ENCODE measurements at regions not wholly inside any gene's neighbourhood (a gene's known extent, or its start where the extent isn't known, plus 50 kb on each side); places are given as distances from the start of the nearest gene placed in this dataset.
"Not testable (repeated sequence)": the region's sequence is repeated elsewhere in the genome, so short reads cannot be mapped to it uniquely, and the experiment has no call there.

DNA sequence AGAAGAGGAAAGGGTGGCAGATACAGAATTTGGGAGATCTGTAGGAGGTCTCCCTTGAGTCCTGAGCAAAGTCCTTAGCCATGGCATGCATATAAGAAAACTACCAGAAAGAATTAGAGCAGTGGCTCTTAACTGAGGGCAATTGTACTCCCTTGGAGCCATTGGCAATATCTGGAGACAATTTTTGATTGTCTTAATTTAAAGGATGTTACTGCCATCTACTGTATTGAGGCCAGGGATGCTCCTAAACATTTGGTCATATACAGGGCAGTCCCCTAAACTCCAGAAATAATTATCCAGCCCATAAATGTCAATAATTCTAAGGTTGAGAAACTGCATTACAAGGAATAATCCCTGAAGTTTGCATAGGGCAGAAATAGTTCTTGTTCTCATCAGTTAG lies 136.4 kb upstream of the ODAD2 start:
- no peak for DNase-seq (ENCODE audit: low read depth, low spot score)

DNA sequence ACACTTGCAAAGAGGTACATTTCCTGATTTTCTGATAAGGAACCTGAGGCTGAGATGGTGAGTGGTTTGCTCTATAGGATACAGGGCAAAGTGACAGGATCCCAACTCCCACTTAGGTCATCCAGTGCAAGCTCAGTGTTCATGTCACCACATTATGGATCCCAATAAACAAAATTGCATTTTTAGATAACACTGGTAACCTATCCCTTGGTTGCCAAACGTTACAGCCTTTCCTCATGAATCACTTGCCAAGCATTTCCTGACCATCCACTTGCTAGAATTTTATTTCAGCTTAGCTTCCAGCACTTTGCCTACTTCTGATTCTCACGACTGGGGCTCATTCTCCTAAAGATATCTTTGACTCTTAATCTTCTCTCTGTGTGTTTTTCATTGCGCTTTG lies 131.4 kb upstream of the ODAD2 start:
- no peak for DNase-seq (ENCODE audit: low read depth, low spot score)

DNA sequence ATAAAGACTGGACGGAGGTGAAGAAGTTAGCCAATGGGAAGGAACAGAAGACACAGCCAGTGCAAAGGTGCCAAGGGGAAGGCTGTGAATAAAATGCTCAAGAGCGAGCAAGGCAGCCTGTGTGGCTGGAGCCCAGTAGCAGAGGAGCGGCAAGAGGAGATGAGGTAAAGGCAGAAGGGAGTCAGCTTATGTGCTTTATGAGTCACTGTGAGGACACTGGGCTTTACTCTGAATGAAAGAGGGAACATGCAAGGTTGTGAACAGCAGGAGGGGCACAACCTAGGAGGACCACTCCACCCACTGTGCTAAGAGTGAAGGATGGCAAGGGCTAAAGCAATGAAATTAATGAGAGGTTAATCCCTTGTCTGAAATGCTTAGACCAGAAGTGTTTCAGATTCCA lies 129.0 kb upstream of the ODAD2 start:
- no peak for DNase-seq (ENCODE audit: low read depth, low spot score)

DNA sequence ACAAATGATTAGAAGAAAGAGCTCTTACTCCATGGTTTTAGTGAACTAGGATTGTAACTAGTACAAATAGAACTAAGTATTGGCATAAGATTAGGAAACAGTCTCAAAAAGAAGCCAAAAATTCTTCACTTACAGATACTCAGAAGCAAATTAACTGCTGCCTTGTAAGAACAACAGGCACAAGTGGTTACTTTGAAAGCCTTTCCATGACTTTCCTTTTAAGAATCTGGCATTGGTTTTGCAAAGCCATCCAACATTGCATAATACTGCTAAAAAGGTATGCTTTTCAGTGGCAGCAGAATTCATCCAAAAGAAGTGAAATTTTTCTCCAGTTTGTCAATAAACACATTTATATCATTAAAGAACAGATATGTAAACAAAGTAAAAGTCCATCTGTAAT lies 126.8 kb upstream of the ODAD2 start:
- DNase-seq (ENCODE audit: low read depth, low spot score), result no peak

DNA sequence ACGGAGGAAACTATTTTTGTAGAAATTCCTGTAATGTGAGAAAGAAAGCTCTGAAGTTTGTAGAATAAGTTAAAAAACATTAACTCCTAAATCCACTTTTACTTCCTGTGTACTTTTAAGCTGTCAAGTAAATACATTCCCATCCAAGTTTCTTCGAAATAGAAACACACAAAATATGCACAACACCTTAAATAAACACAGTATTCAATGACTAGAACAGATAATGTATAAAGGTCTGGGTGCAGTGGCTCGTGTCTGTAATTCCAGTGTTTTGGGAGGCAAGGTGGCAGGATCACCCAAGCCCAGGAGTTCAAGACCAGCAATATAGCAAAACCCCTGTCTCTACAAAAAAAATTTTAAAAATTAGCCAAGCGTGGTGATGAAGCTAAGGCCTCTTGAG lies 121.9 kb upstream of the ODAD2 start:
- no peak for DNase-seq (ENCODE audit: low read depth, low spot score)

DNA sequence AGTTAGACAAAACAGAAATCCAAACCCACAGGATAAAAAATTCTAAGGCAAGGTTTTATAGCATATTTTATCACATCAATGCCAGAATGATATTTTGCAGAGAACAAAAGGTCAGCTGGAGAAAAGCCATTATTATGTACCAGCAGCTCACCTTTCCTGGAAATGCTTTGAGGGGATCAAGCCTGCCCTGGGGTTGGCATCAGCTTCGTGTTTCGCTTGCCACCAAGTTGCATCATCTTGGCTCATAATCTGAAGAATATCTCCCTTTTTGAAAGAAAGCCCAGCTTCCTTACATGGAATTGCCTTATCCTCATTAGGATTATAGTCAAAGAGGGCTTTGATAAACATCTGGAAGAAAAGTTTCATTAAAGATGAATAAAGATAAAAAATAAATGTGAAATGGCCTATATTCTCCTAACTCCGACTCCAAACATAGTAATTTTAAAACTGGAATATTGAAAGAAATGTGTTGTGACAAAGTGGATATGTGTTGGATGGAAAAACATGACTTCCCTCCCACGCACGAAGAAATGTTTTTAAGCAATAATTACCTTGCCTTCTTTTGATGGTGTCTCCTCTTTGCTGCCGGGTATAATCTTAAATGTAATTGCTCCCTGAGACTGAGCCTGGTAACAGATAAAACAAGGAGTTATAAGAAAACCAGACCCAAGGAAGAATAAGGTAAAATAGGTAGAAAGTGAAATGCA lies 121.3 kb upstream of the ODAD2 start:
- no peak for DNase-seq (ENCODE audit: low read depth, low spot score)

DNA sequence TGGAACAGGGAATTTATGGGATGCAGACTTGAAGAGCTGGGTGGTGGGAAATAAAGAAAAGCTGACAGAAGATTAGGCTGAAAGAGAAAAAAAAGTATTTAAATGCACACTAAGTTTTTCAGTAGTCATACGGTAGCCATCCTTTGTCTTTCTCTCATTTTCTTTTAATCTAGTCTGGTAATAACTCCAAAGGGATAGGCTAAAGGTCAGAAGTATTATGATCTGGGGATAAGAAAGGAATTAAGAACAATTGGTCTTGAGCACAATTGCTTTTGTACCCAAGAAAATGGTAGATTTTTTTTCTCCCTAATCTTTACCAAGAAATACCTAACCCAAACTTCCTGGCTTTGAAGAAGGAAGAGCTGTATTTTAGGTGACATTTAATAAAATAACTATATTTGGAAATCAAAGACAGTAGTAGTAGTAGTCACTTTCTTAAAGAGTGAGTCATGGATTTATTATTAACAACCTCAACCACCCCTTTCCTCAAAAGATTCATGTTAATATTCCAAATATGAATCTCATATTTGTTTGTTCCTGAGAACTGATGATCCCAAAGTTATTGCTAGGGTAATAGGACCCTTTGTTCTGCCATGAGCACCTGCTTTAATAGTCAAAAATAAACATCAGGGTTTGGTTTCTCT lies 120.2 kb upstream of the ODAD2 start:
- no peak for DNase-seq (ENCODE audit: low read depth, low spot score)

DNA sequence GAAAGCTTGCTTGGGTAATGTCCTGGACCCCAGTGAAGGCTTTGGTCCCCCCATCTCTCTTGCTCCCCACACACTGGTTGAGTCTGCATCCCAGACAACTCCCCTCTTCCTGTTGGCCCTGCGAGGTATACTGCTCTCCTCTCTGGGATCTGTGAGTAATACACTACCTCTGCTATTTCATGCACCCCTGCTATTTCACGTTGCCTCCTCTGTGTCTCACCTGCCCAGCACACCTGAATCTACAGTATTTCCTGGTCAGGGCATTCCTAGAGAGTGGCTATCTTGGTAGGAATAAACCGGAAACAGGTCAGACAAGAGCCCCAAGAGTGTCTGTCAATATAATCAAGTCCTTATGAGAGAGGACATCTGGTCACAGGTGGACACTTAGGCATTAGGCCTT lies 114.3 kb upstream of the ODAD2 start:
- DNase-seq (ENCODE audit: low read depth, low spot score), result no peak

DNA sequence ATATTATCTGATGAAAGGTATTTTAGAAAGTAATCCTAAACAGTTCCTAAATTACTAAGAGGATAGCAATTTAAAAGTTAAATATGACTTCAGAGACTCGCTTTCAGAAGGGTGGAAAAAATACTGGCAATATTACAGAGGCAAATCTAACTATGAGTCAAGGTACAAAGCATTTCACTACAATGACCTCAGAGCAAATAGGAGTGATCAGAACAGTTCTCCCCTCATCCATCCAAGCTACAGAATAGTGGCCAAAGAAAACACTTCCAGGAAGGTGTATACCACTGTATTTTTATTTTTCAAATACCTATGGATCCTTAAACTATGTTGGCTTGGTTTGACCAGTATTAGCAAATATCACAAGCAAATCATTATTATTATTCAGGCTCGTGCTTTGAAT lies 112.8 kb upstream of the ODAD2 start:
- DNase-seq (ENCODE audit: low read depth, low spot score), result no peak

DNA sequence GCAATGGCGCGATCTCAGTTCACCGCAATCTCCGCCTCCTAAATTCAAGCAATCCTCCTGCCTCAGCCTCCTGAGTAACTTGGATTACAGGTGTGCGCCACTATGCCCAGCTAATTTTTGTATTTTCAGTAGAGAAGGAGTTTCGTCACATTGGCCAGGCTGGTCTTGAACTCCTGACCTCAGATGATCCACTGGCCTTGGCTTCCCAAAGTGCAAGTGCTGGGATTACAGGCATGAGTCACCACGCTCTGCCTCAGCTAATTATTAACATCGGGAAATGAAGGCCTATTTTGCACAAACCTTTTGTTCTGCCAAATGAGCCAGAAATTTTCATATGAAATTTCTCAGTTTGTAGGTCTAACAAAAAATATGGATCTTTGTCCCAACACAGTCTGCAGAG lies 106.7 kb upstream of the ODAD2 start:
- no peak for DNase-seq (ENCODE audit: low read depth, low spot score)

DNA sequence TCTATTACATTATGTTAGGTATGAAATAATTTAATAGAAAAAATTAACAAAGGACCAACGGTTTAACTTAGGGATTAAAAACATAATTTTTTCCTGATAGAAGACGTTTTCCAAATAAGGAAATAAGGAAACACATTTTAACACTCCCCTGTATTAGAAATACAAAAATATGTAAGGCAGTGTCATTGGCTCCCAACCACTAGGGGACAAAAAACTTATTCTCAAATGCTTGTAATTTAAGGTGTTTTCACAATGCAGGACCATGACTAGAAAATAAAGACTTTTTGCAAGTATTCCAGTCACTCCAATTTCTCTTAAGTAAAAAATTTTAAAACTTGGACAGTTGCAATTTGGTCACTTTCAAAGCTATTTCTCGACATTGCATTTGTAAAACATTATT lies 98.8 kb upstream of the ODAD2 start:
- DNase-seq (ENCODE audit: low read depth, low spot score), result no peak

DNA sequence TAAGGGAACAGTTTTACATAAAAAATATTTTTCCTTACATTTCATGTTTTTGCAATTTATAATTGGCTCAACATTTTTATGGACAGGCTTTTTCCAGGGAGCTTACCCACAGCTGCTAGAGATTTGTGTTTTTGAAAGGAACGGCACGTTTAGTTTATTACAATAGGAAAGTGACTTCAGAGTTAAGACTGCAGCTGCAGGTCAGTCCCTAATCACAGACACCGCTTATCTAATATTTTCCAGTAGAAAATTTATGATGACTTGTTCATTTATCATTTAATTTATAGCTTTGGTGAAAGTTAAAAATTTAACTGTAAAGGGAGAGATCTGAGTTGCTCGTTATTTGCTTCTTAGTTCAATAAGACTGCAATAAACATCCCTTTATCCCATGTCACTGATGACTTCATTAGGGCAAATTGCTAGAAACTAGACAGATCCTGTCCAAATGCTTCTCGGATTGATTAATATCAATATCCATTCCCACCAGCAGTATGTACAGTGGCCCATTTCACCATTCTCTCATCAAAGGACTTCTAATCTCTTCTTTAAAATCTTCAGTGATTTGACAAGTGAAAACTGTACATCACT lies 97.0 kb upstream of the ODAD2 start:
- no peak for DNase-seq (ENCODE audit: low read depth, low spot score)

DNA sequence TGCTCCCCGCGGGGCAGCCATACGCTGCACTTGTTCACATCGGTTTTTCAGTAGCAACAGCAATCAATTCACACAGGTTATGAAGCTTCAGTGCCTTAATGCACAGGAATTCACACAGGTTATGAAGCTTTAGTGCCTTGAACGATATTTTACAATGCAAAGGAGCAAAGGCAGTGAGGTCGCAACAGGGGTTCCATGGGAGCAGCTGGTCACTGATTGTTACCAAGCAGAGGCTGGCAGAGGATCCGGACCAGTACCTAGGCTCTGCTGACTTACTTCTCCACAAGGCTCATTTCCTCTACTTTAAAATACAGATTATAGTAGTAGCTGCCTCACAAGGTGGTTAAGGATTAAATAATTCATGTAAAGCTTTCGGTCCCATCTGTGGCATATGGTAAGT lies 95.2 kb upstream of the ODAD2 start:
- DNase-seq (ENCODE audit: low read depth, low spot score), result no peak

DNA sequence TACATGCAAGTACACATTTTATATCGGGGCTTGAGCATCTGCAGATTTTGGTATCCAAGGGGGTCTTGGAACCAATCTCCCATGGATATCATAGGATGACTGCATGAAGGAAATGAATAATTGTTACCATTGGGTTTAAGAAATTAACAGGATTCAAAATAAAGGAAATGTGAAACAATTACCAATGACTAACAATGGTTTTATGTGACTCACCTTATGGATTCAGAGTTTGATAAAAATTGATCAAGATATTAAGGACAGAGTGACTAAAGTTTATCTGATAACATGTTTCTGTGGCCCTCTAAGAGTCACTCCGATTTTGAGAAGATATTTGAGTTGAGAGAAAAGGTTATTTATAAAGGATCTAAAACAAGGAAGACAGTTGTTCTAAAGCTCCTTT lies 93.0 kb upstream of the ODAD2 start:
- no peak for DNase-seq (ENCODE audit: low read depth, low spot score)

DNA sequence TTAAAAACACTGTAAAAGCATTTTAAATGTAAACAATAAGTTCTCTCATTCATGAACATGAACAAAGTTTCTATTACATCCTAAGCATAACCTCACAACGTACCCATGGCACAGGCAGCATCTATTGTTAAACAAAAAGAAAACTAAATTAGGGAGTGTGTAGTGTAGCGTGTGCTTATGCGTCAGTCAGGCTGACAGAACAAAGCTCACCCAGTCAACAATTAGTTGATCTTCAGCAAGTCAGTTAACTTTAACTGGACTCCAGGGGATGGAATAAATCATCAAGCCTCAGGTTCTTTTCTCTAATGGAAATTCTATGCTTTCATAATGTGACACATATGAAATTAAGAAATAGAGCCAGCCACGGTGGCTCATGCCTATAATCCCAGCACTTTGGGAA lies 91.6 kb upstream of the ODAD2 start:
- DNase-seq (ENCODE audit: low read depth, low spot score), result no peak

DNA sequence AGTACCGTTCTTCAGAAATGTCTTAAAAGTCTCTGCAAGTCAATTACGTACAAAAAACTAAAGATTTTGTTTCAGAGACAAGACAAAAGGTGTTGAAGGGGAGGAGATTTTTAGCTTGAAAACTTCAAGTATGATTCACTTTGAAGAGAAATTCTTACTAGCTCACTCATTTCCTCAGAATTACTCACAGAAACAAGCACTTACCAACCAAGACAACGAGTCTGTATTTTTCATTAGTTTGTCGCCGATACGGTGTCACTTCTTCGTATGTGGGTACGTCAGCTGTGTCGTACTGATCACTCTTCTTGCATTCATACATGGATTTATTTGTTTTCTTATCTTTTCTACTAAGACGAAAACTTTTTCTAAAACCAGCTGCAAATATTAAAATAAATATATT lies 90.6 kb upstream of the ODAD2 start:
- no peak for DNase-seq (ENCODE audit: low read depth, low spot score)

DNA sequence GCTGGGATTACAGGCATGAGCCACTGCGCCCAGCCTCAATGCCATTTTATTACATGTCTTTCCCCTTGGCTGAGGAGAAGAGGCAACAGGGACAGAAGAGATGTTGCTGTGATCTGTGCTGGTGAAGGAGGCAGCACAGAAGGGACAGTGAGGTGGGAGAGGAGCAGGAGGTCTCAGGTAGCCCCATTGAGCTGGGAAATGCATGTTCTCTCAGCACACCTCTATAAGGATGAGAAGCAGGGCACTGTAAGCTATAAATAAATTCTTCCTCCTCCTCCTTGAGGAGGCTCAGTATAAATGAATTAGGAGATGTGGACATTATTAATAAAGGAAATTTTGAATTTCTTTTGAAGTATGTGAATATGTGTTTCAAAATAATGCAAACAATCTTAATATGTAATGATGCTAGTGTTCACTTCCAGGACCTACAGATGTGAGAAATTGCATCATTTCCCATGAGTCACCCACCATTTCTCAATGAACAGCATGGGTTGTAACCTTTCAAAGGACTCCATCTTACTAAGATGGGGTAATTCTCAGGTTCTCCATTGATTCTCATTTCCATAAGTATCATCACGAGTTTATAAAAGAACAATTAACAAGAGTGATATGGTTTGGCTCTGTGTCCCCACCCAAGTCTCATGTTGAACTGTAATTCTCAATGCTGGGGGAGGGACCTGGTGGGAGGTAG lies 88.9 kb upstream of the ODAD2 start:
- DNase-seq (ENCODE audit: low read depth, low spot score), result peak; percentile 12

DNA sequence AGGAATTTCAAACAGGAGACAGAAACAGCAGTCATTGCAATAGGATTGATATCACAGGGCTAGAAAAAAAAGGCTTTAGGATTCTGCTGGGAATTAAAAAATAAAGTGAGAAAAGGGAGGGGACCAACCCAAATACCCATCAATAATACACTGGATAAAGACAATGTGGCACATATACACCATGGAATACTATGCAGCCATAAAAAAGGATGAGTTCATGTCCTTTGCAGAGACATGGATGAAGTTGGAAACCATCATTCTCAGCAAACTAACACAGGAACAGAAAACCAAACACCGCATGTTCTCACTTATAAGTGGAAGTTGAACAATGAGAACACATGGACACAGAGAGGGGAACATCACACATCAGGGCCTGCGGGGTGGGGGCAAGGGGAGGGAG lies 86.9 kb upstream of the ODAD2 start:
- not testable (repeated sequence) for DNase-seq (ENCODE audit: low read depth, low spot score)

DNA sequence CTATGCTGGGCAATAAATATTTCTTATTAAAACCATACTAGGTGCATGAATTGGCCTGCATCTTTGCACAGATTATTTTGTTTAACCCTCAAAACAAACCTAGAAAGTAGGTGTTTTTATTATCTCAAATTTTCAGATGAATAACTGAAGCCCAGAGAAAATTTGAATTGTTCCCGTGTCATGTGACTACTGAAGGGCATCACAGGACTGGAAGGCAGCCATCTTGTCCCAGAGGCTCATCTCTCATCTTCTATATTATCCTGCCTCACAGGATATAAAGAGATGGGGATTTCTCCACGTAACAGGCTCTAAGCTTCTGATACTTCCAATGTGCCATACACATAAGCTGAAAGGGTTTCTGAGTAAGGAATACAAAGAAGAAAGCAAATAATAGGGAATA lies 84.0 kb upstream of the ODAD2 start:
- no peak for DNase-seq (ENCODE audit: low read depth, low spot score)

DNA sequence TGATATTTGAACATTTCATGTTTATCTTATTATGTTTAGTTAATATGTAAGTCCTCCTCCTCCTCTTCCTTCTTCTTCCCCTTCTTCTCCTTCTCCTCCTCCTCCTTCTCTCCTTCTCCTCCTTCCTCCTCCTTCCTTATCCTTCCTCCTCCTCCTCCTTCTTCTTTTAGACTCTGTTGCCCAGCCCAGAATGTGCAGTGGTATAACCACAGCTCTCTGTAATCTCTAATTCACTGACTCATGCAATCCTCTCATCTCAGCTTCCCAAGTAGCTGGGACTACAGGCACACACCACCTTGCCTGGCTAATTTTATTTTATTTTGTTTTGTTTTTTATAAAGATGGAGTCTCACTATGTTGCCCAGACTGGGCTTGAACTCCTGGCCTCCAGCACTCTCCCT lies 83.4 kb upstream of the ODAD2 start:
- no peak for DNase-seq (ENCODE audit: low read depth, low spot score)

DNA sequence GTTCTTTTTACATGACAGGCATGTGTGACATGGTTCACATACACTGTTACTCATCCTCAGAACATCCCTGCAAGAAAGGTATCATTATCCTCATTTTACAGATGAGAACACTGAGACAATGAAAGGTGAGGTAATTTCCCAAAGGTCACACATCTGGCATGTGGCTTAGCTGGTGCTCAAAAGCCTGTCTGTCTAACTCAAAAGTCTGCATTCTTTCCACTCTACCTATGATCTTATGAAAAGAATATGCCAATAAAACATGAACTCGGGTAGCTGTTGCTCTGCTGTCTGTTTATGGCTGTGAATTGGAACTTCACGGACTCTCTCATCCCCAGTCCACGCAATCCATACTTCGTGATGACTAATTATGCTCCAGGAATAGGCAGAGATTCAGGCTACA lies 79.0 kb upstream of the ODAD2 start:
- DNase-seq (ENCODE audit: low read depth, low spot score), result no peak

DNA sequence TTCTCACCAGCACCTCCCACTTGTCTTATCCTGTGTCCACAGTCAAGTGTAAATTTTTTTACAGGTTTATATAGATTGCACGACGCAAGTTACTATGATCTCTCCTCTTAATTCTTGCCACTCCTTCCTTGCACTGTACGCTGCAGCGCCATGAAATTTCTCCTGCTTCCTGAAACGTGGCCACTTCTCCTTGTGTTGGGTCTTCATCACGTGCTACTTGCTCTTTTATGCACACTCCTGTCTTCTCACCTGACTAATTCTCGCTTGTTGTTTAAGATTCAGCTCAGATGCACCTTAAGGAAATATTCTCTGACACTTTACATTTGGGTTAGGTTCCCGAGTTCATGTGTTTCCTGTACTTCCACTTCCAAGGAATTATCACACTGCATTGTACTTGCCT lies 76.5 kb upstream of the ODAD2 start:
- no peak for DNase-seq (ENCODE audit: low read depth, low spot score)

DNA sequence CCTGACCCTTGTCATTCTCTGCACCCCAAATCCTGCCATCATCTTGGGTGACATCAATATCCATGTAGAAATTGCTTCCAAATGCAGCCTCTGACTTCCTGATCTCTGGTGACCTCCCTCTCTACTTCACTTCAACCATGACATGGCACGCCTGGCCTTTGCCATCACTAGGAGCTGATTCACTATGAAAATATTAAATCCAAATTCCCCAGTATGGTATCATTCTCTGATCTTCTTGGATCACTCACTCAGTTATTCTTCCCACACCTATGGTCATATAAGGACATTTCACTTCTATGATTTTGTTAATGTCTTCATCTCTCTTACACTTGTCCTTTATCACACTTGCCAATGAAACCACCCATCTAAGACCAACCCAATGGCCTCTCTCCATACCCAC lies 73.7 kb upstream of the ODAD2 start:
- no peak for DNase-seq (ENCODE audit: low read depth, low spot score)

All from brain pericyte (primary cell).